ENCODE measurements at regions not wholly inside any gene's neighbourhood (a gene's known extent, or its start where the extent isn't known, plus 50 kb on each side); places are given as distances from the start of the nearest gene placed in this dataset.

GRCh38 chr2:163459986-163460385, 275.8 kb downstream of the FIGN start:
- no peaks in the 10 kb centered on the region for H3K9me3 ChIP-seq
- no peaks in the 10 kb centered on the region for H3K36me3 ChIP-seq
- no peak overlapping the region for H3K4me3 ChIP-seq
- TF ChIP-seq CTCF (IDR thresholded peaks at IDR 0.05), result no peak
- DNase-seq (ENCODE audit: low spot score), result no peak
- no peaks in the 10 kb centered on the region for H3K27me3 ChIP-seq
- H3K4me1 ChIP-seq, result no peaks in the 10 kb centered on the region
- no peak overlapping the region for H3K27ac ChIP-seq

DNA sequence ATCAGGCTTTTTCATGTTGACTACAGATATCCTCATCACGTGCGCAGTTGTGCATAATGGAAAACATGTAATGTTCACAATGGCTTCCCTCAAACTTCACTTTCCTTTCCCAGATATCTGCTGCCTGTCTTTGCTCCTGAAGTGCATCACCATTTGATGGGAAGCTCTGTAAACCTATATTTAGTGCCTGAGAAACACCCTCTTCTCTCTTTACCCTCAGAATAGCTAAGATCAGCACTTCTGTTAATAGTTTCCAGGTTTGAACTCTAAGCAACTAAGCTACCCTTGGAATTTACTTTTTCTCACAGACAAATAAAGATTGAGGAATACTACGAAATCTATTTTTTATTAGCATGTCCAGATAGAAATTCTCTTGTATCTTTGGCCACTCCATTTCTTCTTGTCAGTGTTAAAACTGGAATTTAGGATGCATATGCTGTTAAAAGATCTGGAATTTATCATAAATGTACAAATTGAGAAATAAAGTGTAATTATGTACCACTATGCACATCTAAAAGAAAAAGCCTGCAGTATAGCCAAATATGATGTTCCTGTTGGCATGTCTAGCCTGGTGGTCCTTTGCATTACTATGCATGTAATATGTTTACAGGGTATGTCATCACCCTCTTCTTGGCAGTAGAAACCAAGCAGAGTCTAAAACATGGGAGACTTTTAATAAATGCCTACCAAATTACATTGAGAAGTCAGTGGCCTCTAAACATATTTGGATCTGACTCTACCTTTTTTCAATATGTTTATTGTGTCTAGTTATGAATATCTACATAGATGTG, 278.7 kb downstream of the FIGN start:
- Histone ChIP-seq H3K4me1 (no peaks in the 10 kb centered on the region), H3K27ac (no peak overlapping the region), H3K4me3 (no peak overlapping the region), H3K36me3 (no peaks in the 10 kb centered on the region), H3K9me3 (no peaks in the 10 kb centered on the region), H3K27me3 (no peaks in the 10 kb centered on the region)
- TF ChIP-seq CTCF (IDR thresholded peaks at IDR 0.05), result no peak
- no peak for DNase-seq (ENCODE audit: low spot score)

DNA sequence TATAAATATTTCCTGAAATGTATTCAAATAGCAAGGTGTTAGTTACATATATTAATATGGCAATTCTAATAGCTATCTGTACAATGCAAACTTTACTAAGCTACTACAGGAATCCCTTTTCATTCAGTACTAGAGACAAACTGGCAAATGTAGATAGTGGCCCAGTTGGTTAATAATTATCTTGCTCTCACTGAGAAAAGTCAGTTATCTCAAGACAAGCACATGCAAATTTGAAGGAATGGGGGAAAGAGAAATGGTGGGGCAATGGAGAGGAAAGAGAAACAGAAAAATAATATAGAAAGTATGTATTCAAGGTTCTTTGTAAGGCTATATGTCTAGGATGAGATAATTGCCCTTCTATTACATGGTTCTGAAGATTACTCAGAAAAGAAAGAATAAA, 280.0 kb downstream of the FIGN start:
- Histone ChIP-seq H3K36me3 (no peaks in the 10 kb centered on the region), H3K27me3 (no peaks in the 10 kb centered on the region), H3K9me3 (no peaks in the 10 kb centered on the region), H3K4me1 (no peaks in the 10 kb centered on the region), H3K4me3 (no peak overlapping the region), H3K27ac (no peak overlapping the region)
- no peak for DNase-seq (ENCODE audit: low spot score)
- TF ChIP-seq CTCF (IDR thresholded peaks at IDR 0.05), result no peak

DNA sequence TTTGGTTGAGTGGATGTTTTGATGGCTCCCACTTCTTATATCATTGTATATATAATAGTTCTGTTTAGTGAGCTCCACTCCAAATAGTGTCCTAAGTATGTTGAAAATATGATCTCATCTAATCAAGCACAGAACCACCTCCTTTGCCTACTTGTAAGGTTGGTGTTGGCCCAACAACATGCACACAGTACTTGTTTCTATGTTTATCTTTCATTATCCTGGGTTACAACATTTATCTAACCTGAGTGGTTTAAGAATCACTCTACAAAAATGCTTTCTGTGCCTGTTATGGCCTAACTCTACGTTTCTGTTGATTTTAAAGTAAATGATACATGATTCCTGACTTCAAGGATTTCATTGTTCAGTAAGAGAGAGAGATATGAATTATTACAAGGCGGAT, 281.9 kb downstream of the FIGN start:
- Histone ChIP-seq H3K27me3 (no peaks in the 10 kb centered on the region), H3K9me3 (no peaks in the 10 kb centered on the region), H3K4me1 (no peaks in the 10 kb centered on the region), H3K27ac (no peak overlapping the region), H3K4me3 (no peak overlapping the region), H3K36me3 (no peaks in the 10 kb centered on the region)
- no peak for DNase-seq (ENCODE audit: low spot score)
- TF ChIP-seq CTCF (IDR thresholded peaks at IDR 0.05), result no peak

- H3K4me1 ChIP-seq, result no peaks in the 10 kb centered on the region
- H3K27ac ChIP-seq, result no peak overlapping the region
- no peaks in the 10 kb centered on the region for H3K27me3 ChIP-seq
- TF ChIP-seq CTCF (IDR thresholded peaks at IDR 0.05), result no peak
- H3K36me3 ChIP-seq, result no peaks in the 10 kb centered on the region
- no peak for DNase-seq (ENCODE audit: low spot score)
- H3K4me3 ChIP-seq, result no peak overlapping the region
- H3K9me3 ChIP-seq, result no peaks in the 10 kb centered on the region
Measured at GRCh38 chr2:163441603-163442002, 294.2 kb downstream of the FIGN start.

DNA sequence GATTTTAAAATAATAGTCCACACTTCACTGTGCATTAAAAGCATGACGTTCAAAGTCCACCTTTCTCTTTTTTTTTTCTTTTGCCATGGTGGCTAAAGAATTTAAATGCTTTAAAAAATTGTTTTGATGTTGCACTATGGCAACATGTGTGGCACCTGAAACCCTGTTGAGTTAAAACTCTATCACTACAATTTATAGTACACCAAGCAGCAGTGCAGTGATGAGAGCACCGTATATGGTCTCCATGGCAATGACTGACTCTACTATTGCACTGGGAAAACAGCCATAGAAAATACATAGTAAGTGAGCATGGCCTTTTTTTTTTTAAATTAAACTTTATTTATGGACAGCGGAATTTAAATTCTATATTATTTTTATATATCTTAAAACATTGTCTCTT, 298.8 kb downstream of the FIGN start:
- no peak overlapping the region for H3K27ac ChIP-seq
- TF ChIP-seq CTCF (IDR thresholded peaks at IDR 0.05), result no peak
- no peak overlapping the region for H3K4me3 ChIP-seq
- H3K4me1 ChIP-seq, result no peaks in the 10 kb centered on the region
- H3K36me3 ChIP-seq, result no peaks in the 10 kb centered on the region
- no peak for DNase-seq (ENCODE audit: low spot score)
- no peaks in the 10 kb centered on the region for H3K9me3 ChIP-seq
- H3K27me3 ChIP-seq, result no peaks in the 10 kb centered on the region

All from right atrium auricular region (tissue), 2 donors.